Stimulated activated naive CD4-positive, alpha-beta T cell (primary cell): ENCODE measurements at regions not wholly inside any gene's neighbourhood (a gene's known extent, or its start where the extent isn't known, plus 50 kb on each side); places are given as distances from the start of the nearest gene placed in this dataset.
"Not testable (repeated sequence)": the region's sequence is repeated elsewhere in the genome, so short reads cannot be mapped to it uniquely, and the experiment has no call there.

Source experiments
- DNase-seq, 6 experiments: peaks; one replicate each; lab custom pipeline; 2025; lab: John Stamatoyannopoulos, UW

DNA sequence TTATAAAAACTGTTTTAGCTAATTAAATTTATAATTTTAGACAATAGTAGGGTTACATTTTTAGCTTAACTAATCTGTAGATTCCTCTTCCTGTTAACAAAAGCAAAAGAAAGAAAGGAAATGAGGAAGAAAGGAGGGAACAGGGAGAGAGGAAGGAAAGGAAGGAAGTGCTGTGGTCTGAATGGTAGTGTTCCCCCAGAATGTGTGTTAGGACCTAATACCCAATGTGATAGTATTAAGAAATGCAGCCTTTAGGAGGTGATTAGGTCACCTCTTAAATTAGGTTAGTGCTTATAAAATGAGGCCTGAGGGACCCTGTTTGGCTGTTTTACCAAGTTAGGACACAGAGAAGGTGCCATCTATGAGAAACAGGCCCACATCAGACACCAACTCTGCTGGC, 136.9 kb upstream of the SAMSN1 start:
- DNase-seq: no peak

- DNase-seq: no peak
Measured at GRCh38 chr21:14678973-14679574, 133.0 kb upstream of the SAMSN1 start.

- no peak for DNase-seq
Measured at GRCh38 chr21:14677639-14678179, 131.6 kb upstream of the SAMSN1 start.

DNA sequence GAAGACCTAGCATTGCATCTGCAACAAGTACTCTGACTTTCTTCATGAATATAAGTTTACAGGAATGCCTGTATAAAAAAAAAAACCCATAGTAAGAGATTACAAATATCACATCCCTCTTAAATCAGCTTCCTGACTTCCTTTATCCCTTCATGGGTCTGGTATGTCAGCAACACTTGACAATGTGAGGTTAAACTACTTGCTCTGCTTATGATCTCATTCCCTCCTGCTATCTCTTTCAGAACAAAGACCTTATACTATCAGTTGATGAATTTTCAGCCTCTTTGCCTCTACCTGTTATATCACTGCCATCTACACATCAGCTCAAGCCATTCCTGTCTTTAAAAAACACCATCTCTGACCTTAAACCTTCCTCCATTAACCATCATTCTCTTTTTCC, 130.9 kb upstream of the SAMSN1 start:
- no peak for DNase-seq

DNA sequence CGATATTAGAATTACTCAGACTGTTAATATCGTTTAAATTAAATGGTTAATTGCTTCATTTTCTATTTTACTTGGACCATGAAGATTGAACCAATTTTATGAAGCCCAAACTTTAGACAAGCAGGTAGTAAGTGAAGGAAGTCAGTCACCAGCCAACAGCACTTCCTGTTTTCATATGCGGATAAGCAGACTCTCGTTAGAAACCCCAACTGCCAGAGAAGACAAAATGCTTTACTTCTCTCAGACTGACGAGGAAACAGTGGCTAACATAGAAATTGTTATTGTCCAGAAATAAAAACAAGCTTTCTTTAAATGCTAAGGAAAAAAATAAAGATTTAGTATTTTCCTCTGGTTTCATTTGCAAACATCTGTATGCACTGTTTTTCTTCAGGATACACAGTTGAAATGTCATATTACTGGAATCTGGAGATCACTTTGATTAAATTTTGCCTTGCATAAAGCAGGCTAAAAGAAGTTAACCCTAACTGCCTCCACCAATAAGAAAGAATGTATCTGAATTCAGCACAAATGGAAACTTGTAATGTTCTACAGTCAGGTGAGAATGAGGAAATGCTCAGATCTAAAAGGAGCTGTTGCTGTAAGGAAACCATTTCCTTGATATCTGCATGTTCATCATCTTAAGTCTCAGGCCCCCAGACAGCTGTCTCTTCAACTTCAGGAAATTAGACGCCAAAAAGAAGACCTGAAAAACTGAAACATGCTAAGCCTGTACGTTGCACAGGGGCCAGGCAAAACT, 129.8 kb upstream of the SAMSN1 start:
- peak in 3 of 6 experiments; percentile 67 to 75 (median 70) for DNase-seq

GRCh38 chr21:14673649-14674048, 127.5 kb upstream of the SAMSN1 start:
- no peak for DNase-seq

GRCh38 chr21:14672466-14672865, 126.4 kb upstream of the SAMSN1 start:
- no peak for DNase-seq

- DNase-seq: no peak
Measured at GRCh38 chr21:14670409-14670808, 124.3 kb upstream of the SAMSN1 start.

DNA sequence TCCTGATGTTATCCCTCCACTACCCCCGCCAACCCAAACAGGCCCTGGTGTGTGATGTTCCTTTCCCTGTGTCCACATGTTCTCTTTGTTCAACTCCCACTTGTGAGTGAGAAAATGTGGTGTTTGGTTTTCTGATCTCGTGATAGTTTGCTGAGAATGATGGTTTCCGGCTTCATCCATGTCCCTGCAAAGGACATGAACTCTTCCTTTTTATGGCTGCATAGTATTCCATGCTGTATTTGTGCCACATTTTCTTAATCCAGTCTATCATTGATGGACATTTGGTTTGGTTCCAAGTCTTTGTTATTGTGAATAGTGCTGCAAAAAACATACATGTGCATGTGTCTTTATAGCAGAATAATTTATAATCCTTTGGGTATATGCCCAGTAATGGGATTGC, 123.0 kb upstream of the SAMSN1 start:
- not testable (repeated sequence) for DNase-seq

DNA sequence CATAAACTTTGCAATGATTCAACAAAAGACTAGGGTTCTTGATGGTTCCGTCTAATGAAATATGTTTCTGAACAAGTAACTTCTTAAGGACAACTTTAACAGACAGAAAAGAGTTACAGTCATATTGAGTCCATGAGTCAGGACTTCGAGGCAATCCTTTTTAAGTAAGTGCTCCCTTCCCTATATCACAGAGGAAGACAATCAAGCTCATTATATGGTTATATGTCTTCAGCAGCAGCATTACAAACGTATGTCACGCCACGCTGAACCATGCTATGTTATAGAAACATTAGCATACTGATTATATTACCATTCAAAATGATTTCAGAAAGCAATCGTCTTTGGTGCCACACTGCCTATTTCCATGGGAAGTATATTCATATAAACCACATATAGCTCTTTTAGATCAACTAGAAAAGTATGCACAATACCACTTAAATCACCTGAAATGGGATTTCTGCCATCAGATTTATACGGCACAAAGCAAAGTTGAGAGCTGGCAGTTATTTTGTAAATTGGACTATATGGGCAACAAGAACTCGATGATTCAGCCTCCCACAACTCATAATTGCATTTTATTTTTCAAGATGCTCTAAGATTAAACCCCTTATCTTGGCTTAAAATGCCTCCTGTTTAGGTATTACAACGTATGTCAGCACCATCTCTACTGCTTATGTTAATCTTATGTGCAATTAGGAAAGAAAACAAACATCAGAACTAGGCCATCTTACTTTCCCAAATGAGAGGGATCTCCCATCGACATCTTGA, 111.3 kb upstream of the SAMSN1 start:
- no peak for DNase-seq

DNA sequence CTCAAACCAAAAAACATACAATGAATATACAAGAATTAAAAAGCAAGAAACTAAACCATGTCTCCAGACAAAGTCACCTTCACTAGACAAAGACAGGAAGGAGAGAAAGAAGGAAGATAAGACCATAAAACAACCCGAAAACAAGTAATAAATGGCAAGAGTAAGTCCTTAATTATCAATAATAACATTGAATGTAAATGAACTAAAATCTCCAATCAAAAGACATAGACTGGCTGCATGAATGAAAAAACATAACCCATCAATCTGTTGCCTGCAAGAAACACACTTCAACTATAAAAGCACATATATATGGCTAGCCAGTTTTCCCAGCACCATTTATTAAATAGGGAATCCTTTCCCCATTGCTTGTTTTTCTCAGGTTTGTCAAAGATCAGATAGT, 100.8 kb upstream of the SAMSN1 start:
- DNase-seq: no peak

- no peak for DNase-seq
Measured at GRCh38 chr21:14645702-14646101, 99.6 kb upstream of the SAMSN1 start.

DNA sequence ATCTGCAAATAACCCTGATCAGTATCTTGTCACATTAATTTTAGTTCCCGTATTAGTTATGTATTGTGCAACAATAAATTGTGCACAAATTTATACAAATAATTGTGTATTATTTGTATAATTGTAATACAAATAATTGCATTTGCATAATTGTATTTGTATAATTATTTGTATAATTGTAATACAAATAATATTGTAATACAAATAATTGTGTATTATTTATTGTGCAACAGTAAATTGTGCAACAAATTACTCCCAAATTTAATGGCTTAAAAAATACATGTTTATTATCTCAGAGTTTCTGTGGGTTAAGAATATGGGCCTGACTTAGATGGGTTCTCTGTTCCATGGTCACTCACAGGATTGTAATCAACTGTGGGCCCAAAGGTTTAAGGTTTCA, 86.2 kb upstream of the SAMSN1 start:
- no peak for DNase-seq

GRCh38 chr21:14630556-14631069, 84.5 kb upstream of the SAMSN1 start:
- DNase-seq: peak in 1 of 6 experiments; percentile 3

DNA sequence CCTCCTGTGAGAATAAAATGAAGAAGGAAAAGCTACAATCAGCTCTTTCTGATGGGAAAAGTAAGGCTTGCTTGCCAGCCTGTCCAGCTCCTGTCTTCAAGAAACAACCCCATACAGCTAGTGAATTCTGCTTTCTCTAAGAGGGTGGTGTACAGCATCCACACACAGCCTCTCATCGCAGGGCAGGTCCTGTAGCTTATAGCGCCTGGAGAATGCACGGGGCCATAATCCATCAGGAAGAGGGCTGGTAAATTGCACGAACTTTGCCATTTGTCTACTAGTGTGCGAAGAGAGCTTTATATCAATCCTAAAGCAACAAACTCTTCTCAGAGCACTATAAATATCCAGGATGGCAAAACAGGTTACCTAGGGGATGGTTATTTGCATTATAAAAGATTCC, 83.3 kb upstream of the SAMSN1 start:
- DNase-seq: no peak

- DNase-seq: not testable (repeated sequence)
Measured at GRCh38 chr21:14623079-14623478, 77.0 kb upstream of the SAMSN1 start.

DNA sequence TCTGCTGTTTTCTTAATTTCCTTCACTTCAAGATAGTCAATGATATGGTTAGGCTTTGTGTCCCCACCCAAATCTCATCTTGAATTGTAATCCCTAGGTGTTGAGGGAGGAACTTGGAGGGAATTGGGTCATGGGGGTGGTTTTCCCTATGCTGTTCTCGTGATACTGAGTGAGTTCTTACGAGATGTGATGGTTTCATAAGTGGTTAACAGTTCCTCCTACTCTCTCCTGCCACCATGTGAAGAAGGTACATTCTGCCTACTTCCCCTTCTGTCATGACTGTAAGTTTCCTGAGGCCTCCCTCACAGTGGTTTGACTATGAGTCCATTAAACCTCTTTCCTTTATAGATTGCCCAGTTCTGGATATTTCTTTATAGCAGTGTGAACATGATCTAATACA, 74.0 kb upstream of the SAMSN1 start:
- DNase-seq: no peak

- no peak for DNase-seq
Measured at GRCh38 chr21:14617871-14618270, 71.8 kb upstream of the SAMSN1 start.

DNA sequence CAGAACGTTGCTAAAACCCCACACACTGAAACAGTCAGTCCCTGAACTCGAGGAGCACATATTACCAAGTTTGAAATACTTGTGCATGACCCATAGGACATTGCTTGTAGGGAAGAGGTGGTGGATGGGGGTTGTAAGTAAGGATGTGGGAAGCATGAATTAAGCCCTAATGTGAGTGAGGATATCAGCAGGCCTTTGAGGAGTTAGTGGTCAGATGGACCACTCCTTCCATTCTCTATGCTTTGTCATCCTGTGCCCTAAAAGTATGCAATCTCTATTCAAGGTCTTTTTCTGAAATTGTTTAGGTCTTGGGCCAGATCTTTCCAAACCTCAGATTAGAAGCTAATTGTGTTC, 70.9 kb upstream of the SAMSN1 start:
- DNase-seq: no peak

DNA sequence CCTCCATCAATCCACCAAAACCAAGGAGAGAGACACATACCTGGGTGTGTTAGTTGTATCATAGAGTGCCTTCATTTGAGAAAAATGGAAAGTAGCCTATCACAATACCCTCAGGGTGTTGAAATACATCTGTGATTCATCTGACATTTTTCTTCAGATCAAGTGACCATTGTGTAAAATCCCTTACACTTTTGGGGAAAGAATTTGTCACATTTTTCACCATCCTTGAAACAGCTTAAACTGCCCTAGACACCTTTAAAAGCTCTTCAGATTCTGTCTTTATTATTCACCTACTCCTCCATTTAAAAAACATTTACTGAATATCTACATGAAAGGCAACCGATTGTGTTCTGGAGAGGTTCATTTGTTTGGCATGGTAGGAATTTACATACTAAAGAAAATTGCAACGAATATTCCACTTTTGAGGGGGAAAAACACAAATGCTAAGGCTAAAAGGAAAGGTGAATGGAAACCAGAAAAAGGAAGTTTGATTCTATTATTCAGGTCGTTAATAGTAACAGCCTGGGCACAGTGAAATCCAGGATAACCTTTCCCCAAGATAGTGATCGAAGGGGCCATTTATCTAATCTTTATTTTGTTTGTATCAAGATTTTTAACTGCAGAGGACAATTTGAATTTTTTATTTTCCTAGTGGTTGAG, 70.4 kb upstream of the SAMSN1 start:
- no peak for DNase-seq

GRCh38 chr21:14615359-14615974, 69.4 kb upstream of the SAMSN1 start:
- no peak for DNase-seq

DNA sequence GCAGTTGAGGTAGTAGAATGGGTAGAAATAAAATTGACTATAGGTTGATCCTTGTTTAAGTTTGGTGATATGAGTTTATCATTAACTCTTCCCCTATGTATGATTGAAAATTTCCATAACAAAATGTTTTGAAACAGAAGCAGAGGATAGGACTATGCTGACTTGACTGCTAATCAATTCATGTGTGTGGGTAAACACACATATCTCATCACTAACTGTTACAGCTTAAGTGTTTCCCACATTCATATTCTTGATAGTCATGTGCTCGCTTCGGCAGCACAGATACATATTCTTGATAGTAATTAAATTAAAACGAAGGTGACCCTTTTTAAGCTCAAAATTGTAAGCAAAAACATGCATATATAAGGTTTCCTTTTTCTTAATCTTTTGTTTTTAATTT, 68.2 kb upstream of the SAMSN1 start:
- DNase-seq: no peak
